ENCODE measurements at regions not wholly inside any gene's neighbourhood (a gene's known extent, or its start where the extent isn't known, plus 50 kb on each side); places are given as distances from the start of the nearest gene placed in this dataset.

- TF ChIP-seq TAF1 (IDR thresholded peaks at IDR 0.05; ENCODE audit: borderline replicate concordance, insufficient read depth, low read length) (no peak), POLR2AphosphoS5 (IDR thresholded peaks at IDR 0.05; ENCODE audit: low read depth, low read length) (no peak), REST (IDR thresholded peaks at IDR 0.05; ENCODE audit: insufficient read depth in 1 of 2, low read depth in 2 of 2, low read length in 2 of 2) (no peak), SIN3A (IDR thresholded peaks at IDR 0.05; ENCODE audit: borderline replicate concordance, insufficient read depth, low read length) (no peak), FOXP2 (optimal IDR thresholded peaks at IDR 0.05; ENCODE audit: borderline replicate concordance, extremely low read depth, extremely low read length, insufficient read depth) (no peak)
These were observed 265.0 kb upstream of the HS3ST1 start for GRCh38 chr4:11693693-11694092.
